Activated B cell treated with CpG ODN at 0.5 μM for 24 hours (primary cell): ENCODE measurements at regions not wholly inside any gene's neighbourhood (a gene's known extent, or its start where the extent isn't known, plus 50 kb on each side); places are given as distances from the start of the nearest gene placed in this dataset.

Experiments
- ATAC-seq: fragments of 200-7000 bp; cut with Tn5 transposase; one replicate; pipeline ENCODE4 v1.10.0; 2021; ENCODE audit warnings: low read depth, mild to moderate bottlenecking, moderate library complexity
- CTCF ChIA-PET: fragments of 350-600 bp; sonication (Branson Sonifier 250); formaldehyde crosslinking; loops from one replicate; lab custom pipeline; 2021; ENCODE audit warnings: antibody characterized with exemption; lab: Charles Lee
- POLR2A ChIA-PET: fragments of 350-600 bp; sonication (Branson Sonifier 250); formaldehyde crosslinking; loops from one replicate; lab custom pipeline; 2021; ENCODE audit warnings: antibody characterized with exemption; lab: Charles Lee
- DNase-seq: peaks from one replicate; pipeline ENCODE4 v3.0.0; 2022
- H3K27ac Mint-ChIP-seq: one replicate; pipeline ENCODE4 v1.8.0; 2020; ENCODE audit warnings: mixed read lengths
- H3K27me3 Mint-ChIP-seq: one replicate; pipeline ENCODE4 v1.8.0; 2021; ENCODE audit warnings: mixed read lengths
- H3K36me3 Mint-ChIP-seq: one replicate; pipeline ENCODE4 v1.8.0; 2021; ENCODE audit warnings: low read depth, mixed read lengths
- H3K4me1 Mint-ChIP-seq: one replicate; pipeline ENCODE4 v1.8.0; 2021; ENCODE audit warnings: mixed read lengths
- H3K4me3 Mint-ChIP-seq: one replicate; pipeline ENCODE4 v1.8.0; 2020; ENCODE audit warnings: mild to moderate bottlenecking, mixed read lengths
- H3K9me3 Mint-ChIP-seq: one replicate; pipeline ENCODE4 v1.8.0; 2020; ENCODE audit warnings: mixed read lengths
- intact Hi-C: fragments of 100-400 bp; cut with micrococcal nuclease; formaldehyde crosslinking; loops from one replicate; pipeline ENCODE4 v1.15.1; 2024
- TF ChIP-seq, protein P1 (sequence below): fragments of 200-600 bp; IDR thresholded peaks from one replicate; pipeline ENCODE4 v1.8.0; 2022; ENCODE audit warnings: antibody characterized with exemption, mild to moderate bottlenecking

GRCh38 chr4:181601103-181601502 lies 642.1 kb upstream of the TENM3 start:
- ATAC-seq: no peak
- Mint-ChIP-seq H3K4me1 (no peaks in the 10 kb centered on the region), H3K4me3 (no peak overlapping the region), H3K27me3 (no peaks in the 10 kb centered on the region), H3K9me3 (no peaks in the 10 kb centered on the region), H3K27ac (no peak overlapping the region), H3K36me3 (no peaks in the 10 kb centered on the region)
- POLR2A ChIA-PET: no interaction called here
- no peak for DNase-seq
- intact Hi-C loops: no loop called here
- CTCF ChIA-PET: no interaction called here
- TF ChIP-seq, protein P1, sequence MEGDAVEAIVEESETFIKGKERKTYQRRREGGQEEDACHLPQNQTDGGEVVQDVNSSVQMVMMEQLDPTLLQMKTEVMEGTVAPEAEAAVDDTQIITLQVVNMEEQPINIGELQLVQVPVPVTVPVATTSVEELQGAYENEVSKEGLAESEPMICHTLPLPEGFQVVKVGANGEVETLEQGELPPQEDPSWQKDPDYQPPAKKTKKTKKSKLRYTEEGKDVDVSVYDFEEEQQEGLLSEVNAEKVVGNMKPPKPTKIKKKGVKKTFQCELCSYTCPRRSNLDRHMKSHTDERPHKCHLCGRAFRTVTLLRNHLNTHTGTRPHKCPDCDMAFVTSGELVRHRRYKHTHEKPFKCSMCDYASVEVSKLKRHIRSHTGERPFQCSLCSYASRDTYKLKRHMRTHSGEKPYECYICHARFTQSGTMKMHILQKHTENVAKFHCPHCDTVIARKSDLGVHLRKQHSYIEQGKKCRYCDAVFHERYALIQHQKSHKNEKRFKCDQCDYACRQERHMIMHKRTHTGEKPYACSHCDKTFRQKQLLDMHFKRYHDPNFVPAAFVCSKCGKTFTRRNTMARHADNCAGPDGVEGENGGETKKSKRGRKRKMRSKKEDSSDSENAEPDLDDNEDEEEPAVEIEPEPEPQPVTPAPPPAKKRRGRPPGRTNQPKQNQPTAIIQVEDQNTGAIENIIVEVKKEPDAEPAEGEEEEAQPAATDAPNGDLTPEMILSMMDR: no peak

DNA sequence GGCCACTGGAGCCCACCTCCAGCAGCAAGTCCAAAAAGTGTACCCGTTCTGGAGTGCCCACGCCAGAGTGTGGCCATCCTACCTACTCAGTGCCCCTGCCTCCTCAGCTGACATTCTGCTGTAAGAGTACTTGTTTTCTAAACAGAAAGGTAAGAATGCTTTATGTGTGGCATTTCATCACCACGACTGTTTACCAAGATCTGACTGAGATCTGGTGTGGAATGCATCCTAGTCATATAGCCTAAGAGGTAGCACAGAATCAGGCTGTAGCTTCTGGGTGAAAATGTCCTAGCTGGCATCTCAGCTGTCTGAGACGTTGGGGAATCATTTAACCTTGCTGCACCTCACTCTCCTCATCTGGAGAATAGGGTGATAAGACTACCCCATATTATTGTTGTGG lies 638.7 kb upstream of the TENM3 start:
- intact Hi-C loops: no loop called here
- TF ChIP-seq, protein P1: no peak
- no peak overlapping the region for H3K4me3 Mint-ChIP-seq
- H3K36me3 Mint-ChIP-seq: no peaks in the 10 kb centered on the region
- no peak overlapping the region for H3K27ac Mint-ChIP-seq
- no peaks in the 10 kb centered on the region for H3K27me3 Mint-ChIP-seq
- no peaks in the 10 kb centered on the region for H3K4me1 Mint-ChIP-seq
- ATAC-seq (no peak), DNase-seq (no peak)
- ChIA-PET CTCF (no interaction called here), POLR2A (no interaction called here)
- H3K9me3 Mint-ChIP-seq: no peaks in the 10 kb centered on the region

DNA sequence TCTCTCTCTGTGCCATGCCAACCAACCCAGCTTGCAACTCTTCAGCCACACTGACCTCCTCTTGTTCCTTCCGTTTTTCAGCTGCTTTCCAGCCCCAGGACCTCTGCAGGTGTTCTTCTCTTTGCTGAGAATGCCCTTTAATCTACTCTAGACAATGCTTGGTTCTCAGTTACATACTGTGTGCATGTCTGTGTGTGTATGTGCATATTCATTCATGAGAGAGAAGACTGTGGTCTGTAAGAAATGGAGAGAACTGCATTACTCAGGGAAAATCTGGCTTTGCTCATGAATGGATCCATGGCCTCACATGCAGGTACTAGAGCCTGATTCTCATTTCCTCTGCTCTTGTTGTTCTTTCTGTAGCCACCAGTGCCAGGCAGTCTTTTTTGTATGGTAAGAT lies 636.9 kb upstream of the TENM3 start:
- TF ChIP-seq, protein P1: no peak
- intact Hi-C loops: no loop called here
- H3K9me3 Mint-ChIP-seq: no peaks in the 10 kb centered on the region
- no peaks in the 10 kb centered on the region for H3K36me3 Mint-ChIP-seq
- DNase-seq (no peak), ATAC-seq (no peak)
- H3K27ac Mint-ChIP-seq: no peak overlapping the region
- H3K4me3 Mint-ChIP-seq: no peak overlapping the region
- POLR2A ChIA-PET: no interaction called here
- H3K27me3 Mint-ChIP-seq: no peaks in the 10 kb centered on the region
- CTCF ChIA-PET: no interaction called here
- no peaks in the 10 kb centered on the region for H3K4me1 Mint-ChIP-seq

DNA sequence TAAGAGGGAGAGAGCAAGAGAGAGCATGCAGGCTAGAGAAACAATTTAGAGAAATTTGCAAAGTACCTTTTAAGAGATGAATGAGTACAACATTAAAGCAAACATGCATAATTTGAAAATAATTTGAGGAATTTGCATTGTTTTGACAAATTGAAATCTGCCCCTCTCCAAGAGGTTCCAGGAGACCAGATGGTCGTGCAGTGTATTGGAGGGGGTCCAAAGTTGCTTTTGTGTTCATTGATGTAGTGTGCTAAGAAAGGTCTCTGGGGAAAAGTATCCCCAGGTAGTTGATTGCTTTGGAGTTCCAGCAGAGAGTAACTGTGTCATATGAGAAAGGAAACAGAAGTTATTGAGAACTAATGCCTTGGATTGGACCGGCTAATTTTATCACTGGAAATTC lies 635.0 kb upstream of the TENM3 start:
- CTCF ChIA-PET: no interaction called here
- Mint-ChIP-seq H3K27ac (no peak overlapping the region), H3K9me3 (no peaks in the 10 kb centered on the region), H3K4me3 (no peak overlapping the region), H3K27me3 (no peaks in the 10 kb centered on the region), H3K4me1 (no peaks in the 10 kb centered on the region), H3K36me3 (no peaks in the 10 kb centered on the region)
- POLR2A ChIA-PET: no interaction called here
- intact Hi-C loops: no loop called here
- no peak for DNase-seq
- TF ChIP-seq, protein P1: no peak
- no peak for ATAC-seq

- intact Hi-C loops: no loop called here
- ATAC-seq: no peak
- Mint-ChIP-seq H3K4me1 (no peaks in the 10 kb centered on the region), H3K27me3 (no peaks in the 10 kb centered on the region), H3K36me3 (no peaks in the 10 kb centered on the region), H3K4me3 (no peak overlapping the region), H3K9me3 (no peaks in the 10 kb centered on the region), H3K27ac (no peak overlapping the region)
- DNase-seq: no peak
- ChIA-PET CTCF (no interaction called here), POLR2A (no interaction called here)
- TF ChIP-seq, protein P1: no peak
These were observed 632.0 kb upstream of the TENM3 start for GRCh38 chr4:181611033-181611711.
